Upper lobe of left lung (tissue), 6 donors: ENCODE measurements at regions not wholly inside any gene's neighbourhood (a gene's known extent, or its start where the extent isn't known, plus 50 kb on each side); places are given as distances from the start of the nearest gene placed in this dataset.

Experiments used
- ATAC-seq, 2 donors: fragments of 200-7000 bp; cut with Tn5 transposase; one replicate each; pipeline ENCODE4 v1.9.1; 2022; ENCODE audit warnings: mild to moderate bottlenecking in 2 of 2, moderate library complexity in 2 of 2; ENCODE audit not compliant: low FRiP score in 2 of 2
- DNase-seq, 2 donors: peaks; one replicate each; pipeline ENCODE4 v3.0.0-alpha.2; 2019 to 2020
- H3K27ac ChIP-seq, 4 donors: fragments of 200-600 bp; sonication (generic); one replicate each; pipeline ENCODE4 v1.5.1; 2016 to 2019
- H3K27me3 ChIP-seq, 4 donors: fragments of 200-600 bp; sonication (generic); one replicate each; pipeline ENCODE4 v1.5.1; 2017 to 2019
- H3K36me3 ChIP-seq, 4 donors: fragments of 200-600 bp; sonication (generic); one replicate each; pipeline ENCODE4 v1.5.1; 2016 to 2019
- H3K4me1 ChIP-seq, 4 donors: fragments of 200-600 bp; sonication (generic); one replicate each; pipeline ENCODE4 v1.5.1; 2018 to 2019
- H3K4me3 ChIP-seq, 4 donors: fragments of 200-600 bp; sonication (generic); one replicate each; pipeline ENCODE4 v1.5.1; 2017 to 2019; ENCODE audit warnings: mild to moderate bottlenecking in 2 of 4, moderate library complexity in 1 of 4
- H3K9me3 ChIP-seq, 4 donors: fragments of 200-600 bp; sonication (generic); one replicate each; pipeline ENCODE4 v1.5.1; 2018 to 2019
- EP300 ChIP-seq, 4 donors: sonication (generic); formaldehyde crosslinking; IDR thresholded peaks; one replicate each; pipeline ENCODE4 v1.5.1; 2017; ENCODE audit warnings: antibody characterized with exemption in 4 of 4, control low read depth in 2 of 4
- POLR2A ChIP-seq, 4 donors: fragments of 450-650 bp; IDR thresholded peaks; one replicate each; pipeline ENCODE4 v1.5.1; 2016 to 2017; ENCODE audit warnings: antibody characterized with exemption in 4 of 4, mild to moderate bottlenecking in 2 of 4
- POLR2AphosphoS5 ChIP-seq, 2 donors: sonication (generic); formaldehyde crosslinking; IDR thresholded peaks; one replicate each; pipeline ENCODE4 v1.5.1; 2017; ENCODE audit warnings: antibody characterized with exemption in 2 of 2
- WGBS, 2 donors: methylation state at CpG; one replicate each; pipeline ENCODE4 v1.1.5; 2017 to 2018; 5-methylcytosine and 5-hydroxymethylcytosine counted together
- TF ChIP-seq, protein P1 (sequence below), 6 experiments: fragments of 450-650 bp in 4 of 6; fragments of 200-600 bp in 2 of 6; sonication (generic) in 2 of 6; IDR thresholded peaks; one replicate each; pipeline ENCODE4 v1.5.1; 2016 to 2019; ENCODE audit warnings: antibody characterized with exemption in 6 of 6
- donor health status: DM: no; HTN: no; CAD: no; lungs with moderate emphysema.
- donor health status: DM: no; HTN: yes; CAD: no; lungs with severe emphysema.

DNA sequence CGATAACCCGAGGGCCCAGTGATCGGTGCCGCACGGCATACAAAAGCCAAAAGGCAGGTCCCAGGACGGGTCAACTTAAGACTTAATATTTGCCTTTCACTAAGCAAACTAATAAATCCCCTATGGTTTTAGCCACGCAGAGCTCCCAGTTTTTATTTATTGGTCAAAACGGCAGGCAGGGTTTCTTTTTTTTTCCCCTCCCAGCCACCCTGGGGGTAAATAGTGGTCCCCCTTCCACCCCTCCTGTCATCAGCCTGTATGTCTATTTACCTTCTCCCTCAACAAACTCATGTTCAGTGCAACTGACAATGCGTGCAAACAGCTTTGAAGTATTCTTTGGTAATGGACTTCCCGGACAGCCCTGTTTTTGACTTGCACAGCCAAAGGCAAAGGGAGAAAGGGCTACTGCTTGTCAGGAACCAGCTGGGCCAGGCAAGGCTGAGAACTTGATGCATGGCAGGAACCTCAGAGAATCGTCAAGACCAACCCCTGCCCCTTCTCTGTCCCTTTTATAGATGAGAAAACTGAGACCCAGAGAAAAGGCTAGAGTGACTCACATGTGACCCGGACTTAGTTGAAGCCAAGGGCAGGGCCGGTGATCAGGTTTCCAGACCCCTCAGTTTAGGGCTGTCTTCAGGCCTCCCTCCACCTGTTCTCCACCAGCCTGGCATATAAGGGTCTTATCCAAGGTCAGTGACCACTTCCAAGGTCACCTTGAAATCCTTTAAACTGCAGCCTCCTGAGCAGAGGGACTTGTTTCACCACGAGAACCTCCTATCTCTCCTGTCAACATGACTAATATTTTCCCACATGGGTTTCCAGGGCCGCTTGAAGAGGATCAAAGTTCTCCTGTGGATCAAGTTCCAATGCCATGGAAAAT, 279.0 kb downstream of the SOX9 start:
- Histone ChIP-seq H3K4me1 (peaks cover 0 to under 1% (median 0%) of the 10 kb centered on the region in 4 donors), H3K27me3 (no peaks in the 10 kb centered on the region), H3K36me3 (no peaks in the 10 kb centered on the region), H3K27ac (no peak overlapping the region), H3K4me3 (no peak overlapping the region), H3K9me3 (no peaks in the 10 kb centered on the region)
- ATAC-seq (no peak), DNase-seq (no peak)
- TF ChIP-seq, protein P1, sequence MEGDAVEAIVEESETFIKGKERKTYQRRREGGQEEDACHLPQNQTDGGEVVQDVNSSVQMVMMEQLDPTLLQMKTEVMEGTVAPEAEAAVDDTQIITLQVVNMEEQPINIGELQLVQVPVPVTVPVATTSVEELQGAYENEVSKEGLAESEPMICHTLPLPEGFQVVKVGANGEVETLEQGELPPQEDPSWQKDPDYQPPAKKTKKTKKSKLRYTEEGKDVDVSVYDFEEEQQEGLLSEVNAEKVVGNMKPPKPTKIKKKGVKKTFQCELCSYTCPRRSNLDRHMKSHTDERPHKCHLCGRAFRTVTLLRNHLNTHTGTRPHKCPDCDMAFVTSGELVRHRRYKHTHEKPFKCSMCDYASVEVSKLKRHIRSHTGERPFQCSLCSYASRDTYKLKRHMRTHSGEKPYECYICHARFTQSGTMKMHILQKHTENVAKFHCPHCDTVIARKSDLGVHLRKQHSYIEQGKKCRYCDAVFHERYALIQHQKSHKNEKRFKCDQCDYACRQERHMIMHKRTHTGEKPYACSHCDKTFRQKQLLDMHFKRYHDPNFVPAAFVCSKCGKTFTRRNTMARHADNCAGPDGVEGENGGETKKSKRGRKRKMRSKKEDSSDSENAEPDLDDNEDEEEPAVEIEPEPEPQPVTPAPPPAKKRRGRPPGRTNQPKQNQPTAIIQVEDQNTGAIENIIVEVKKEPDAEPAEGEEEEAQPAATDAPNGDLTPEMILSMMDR (IDR thresholded peaks at IDR 0.05) = no peak
- TF ChIP-seq POLR2AphosphoS5 (IDR thresholded peaks at IDR 0.05) (no peak), EP300 (IDR thresholded peaks at IDR 0.05) (no peak), POLR2A (IDR thresholded peaks at IDR 0.05) (no peak)
- 80 to 89% methylated on average over 15 of the region's 15 CpGs for WGBS, 2 donors

DNA sequence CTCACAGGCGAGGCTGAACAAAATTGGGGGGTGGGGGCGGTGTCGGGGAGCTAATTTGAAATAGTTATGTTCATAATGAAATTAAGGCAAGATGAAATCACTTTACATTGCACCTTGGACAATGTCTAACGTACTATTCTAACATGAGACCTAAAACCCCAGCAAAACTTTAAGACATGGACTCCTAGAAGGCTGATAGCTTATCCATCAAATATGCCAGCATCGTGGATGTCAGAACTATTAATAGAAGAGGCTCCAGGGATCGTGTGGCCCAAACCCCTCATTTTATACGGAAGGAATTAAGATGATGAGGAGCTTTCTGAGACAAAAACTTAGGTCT, 279.6 kb downstream of the SOX9 start:
- Histone ChIP-seq H3K9me3 (no peaks in the 10 kb centered on the region), H3K27ac (no peak overlapping the region), H3K4me3 (no peak overlapping the region), H3K36me3 (no peaks in the 10 kb centered on the region), H3K4me1 (no peaks in the 10 kb centered on the region), H3K27me3 (no peaks in the 10 kb centered on the region)
- no peak for ATAC-seq
- 83 to 84% methylated on average over 7 of the region's 7 CpGs for WGBS, 2 donors
- TF ChIP-seq EP300 (IDR thresholded peaks at IDR 0.05) (no peak), POLR2AphosphoS5 (IDR thresholded peaks at IDR 0.05) (no peak), POLR2A (IDR thresholded peaks at IDR 0.05) (no peak)
- TF ChIP-seq, protein P1 (IDR thresholded peaks at IDR 0.05) = no peak
- DNase-seq = no peak

DNA sequence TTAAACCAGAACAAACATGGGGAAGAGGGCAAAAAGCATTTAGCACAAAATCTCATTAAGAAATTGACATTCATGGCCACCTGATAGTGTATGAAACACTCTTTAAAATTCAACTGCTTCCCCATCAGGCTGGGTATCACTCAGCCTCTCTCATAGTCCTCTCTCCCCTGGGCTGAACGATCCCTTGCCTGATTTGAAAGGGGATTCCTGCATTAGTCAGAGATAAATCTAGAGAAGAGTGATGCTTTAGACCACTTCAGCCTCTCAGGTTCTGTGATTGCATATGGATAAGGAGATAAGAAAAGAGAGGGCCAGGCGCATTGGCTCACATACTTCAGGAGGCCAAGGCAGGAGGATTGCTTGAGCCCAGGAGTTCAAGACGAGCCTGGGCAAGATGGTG, 280.0 kb downstream of the SOX9 start:
- ATAC-seq (no peak), DNase-seq (no peak)
- Histone ChIP-seq H3K4me3 (no peak overlapping the region), H3K27ac (no peak overlapping the region), H3K9me3 (no peaks in the 10 kb centered on the region), H3K27me3 (no peaks in the 10 kb centered on the region), H3K4me1 (no peaks in the 10 kb centered on the region), H3K36me3 (no peaks in the 10 kb centered on the region)
- TF ChIP-seq POLR2AphosphoS5 (IDR thresholded peaks at IDR 0.05) = no peak
- TF ChIP-seq, protein P1 (IDR thresholded peaks at IDR 0.05) = no peak
- TF ChIP-seq EP300 (IDR thresholded peaks at IDR 0.05) = no peak
- TF ChIP-seq POLR2A (IDR thresholded peaks at IDR 0.05) = no peak
- 75 to 78% methylated on average over 3 of the region's 3 CpGs for WGBS, 2 donors

DNA sequence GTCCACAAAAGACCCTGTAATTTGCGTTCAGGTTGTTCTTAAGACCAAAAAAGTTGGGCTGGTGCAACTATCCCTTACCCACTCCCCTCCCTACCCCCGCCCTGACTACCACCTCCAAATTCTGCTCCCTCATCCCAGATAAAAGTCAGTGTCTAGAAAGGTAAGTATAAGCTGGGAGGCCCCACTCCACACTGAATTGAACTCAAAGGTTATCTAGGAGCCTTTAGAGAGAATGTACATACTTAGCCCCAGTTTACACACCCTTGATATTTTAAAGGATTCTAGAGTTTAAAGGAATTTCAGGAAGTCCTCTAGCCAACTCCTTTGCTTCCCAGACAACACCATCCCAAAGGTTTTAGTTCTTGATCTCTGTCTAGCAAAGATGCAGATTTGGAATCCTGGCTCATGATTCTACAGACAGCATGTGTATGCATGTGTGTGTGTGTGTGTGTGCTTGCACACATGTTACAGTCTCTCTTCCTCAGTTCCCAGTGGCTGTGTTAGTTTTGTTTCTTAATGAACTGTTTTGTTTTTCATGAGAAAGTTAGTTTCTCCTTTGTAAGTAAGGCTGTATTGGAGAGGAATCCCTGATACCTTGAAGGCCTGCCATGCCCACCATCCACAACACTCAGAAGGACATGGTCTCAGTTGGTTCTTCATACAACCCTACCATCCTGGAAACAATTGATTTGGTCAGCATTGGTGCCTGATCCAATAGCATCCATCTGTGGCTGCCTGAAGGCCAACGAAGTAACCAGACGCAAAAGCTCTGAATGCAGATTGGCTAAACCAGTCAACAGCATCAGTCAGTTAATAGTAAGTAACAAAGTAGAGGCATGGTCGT, 281.3 kb downstream of the SOX9 start:
- H3K9me3 ChIP-seq = no peaks in the 10 kb centered on the region
- H3K27me3 ChIP-seq = no peaks in the 10 kb centered on the region
- H3K4me1 ChIP-seq = peaks cover 0 to under 1% (median 0%) of the 10 kb centered on the region in 4 donors
- no peak overlapping the region for H3K27ac ChIP-seq
- TF ChIP-seq, protein P1 (IDR thresholded peaks at IDR 0.05) = no peak
- TF ChIP-seq POLR2A (IDR thresholded peaks at IDR 0.05) = no peak
- no peak for TF ChIP-seq POLR2AphosphoS5 (IDR thresholded peaks at IDR 0.05)
- TF ChIP-seq EP300 (IDR thresholded peaks at IDR 0.05) = no peak
- H3K4me3 ChIP-seq = no peak overlapping the region
- 81 to 85% methylated on average over 5 of the region's 5 CpGs for WGBS, 2 donors
- no peak for ATAC-seq
- DNase-seq = no peak
- H3K36me3 ChIP-seq = no peaks in the 10 kb centered on the region
